HG03159 (cell line): ENCODE measurements at regions not wholly inside any gene's neighbourhood (a gene's known extent, or its start where the extent isn't known, plus 50 kb on each side); places are given as distances from the start of the nearest gene placed in this dataset.

Source experiments
- ATAC-seq: cut with Tn5 transposase; IDR thresholded peaks from one replicate; pipeline ENCODE4 v1.9.1; 2021; ENCODE audit warnings: mild to moderate bottlenecking, moderate library complexity; ENCODE audit not compliant: unreplicated experiment

DNA sequence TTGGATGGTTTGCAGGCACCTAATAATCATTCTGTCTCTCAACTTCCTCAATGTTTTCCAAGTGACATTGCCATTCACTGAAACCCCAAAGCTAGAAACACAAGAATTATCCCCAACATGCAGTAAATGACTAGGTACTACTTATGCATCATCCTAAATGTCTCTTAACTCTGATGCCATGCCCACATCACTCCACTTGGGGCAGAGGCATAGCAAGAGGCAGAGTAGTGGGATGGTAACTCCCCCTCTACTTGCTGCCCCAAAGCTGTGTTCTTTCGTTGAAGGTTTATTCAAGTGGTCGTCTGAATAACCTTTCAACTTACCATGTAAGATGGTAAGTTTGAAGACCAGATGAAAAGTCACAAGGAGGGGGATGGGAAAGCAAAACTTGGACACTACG is 77.9 kb upstream of the SOX5 start:
- ATAC-seq = no peak

DNA sequence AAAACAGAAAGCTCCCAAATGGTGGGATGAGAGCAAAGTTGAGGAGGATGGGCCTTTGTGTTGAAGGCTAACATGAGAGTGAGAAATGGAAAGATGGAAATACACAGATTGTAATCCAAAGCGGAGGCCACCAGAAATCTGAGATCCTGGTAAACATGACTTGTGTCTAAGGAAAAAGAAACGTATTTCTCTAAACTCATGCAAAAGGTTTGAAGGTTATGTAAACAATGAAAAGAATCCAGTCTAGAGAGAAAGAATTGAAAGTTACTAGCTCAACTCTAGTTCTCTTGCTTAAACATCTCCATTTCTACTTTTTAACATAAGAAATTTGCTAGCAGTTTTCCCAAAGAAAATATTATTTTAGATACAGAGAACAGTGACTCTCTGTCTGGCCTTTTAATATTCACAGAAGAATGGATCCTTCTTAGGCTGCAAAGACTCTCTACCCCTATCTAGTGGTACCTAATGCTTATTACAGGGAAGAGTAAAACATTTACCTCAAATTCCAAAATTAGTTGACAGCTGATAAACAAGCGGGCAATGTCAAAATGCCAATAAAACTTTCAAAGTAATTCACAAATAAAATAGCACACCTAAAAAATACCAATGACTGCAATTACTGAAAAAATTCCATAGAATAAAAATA is 75.8 kb upstream of the SOX5 start:
- peak; percentile 44 for ATAC-seq

DNA sequence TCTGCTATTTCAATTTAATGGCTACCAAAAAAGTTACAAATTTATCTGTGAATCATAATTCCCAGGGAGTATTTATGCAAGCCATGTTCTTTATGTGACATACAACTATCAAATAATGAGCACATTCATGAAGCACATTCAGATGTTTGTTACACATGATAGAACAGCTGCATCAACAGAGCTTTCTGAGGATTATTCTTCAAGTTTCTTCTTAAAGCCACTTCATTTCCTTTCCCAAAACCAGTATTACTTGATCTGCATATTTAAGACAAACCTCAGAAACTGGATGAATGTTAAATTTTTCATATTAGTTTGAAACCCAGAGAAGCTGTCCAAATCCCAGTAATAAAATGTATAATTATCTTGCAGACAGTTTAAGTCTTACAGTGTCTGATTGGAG is 73.6 kb upstream of the SOX5 start:
- ATAC-seq = no peak

DNA sequence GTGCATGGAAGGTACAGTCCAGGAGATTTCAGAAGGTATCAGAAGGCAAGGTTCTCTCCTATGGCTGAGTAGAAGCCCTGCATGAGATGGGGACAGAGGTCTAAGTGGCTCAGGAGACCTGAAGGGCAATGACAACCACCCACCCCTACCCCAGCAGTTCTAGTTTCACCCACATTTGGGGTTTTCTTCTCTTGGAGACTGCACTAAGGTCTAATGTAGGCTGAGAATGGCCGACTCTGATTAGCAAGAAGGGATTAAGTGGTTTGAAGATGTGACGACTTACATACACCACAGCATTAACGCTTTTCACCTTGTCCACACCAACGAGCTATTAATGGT is 71.7 kb upstream of the SOX5 start:
- no peak for ATAC-seq

DNA sequence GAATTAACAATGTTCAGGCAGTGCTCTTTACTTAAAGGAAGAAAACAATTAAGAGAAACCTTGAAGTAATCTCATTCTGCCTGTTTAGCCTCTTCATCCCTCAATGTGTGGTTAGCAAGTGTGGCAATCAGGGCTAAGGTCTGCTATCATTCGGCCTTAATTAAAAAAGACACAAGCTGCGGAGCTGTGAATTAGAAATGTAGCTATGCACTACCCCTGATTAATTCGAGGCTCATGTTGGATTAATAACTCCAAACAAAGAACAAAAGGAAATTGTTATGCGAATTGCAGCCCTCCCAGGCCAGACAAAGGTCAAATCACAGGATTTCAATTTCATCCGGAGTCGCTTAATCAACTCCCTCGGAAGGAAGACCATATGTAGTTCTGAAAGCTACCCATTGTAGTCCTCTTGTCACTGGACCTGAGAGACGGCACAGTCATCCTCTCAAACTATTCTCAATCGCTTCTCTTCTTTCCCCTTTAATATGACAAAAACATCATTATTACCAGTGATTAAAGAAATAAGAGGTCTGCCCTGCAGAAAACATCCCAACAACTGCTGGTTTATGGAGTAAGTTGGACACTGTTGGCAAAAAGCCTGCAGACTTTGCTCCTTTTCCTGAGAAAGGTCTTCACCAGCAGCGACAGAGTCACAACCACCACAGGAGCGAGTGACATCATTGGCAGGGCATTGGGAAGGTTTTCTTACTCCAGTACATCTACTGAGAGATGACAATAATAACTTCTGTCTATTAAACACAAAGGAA is 71.1 kb upstream of the SOX5 start:
- ATAC-seq = no peak

DNA sequence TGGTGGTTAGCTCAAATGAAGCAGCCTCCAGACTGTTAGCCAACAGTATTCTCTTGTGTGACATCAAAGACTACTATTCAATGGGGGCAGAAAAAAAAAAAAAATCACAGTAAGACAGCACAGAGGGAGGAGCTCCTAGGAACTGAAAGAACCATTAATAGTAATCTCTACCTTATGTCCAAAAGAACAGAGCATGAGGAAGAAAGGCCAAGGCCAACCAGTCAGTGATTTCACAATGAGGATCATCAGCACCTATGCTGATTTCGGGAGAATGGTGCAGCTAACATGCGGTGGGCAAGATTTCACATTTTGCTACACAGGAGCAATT is 66.3 kb upstream of the SOX5 start:
- no peak for ATAC-seq

DNA sequence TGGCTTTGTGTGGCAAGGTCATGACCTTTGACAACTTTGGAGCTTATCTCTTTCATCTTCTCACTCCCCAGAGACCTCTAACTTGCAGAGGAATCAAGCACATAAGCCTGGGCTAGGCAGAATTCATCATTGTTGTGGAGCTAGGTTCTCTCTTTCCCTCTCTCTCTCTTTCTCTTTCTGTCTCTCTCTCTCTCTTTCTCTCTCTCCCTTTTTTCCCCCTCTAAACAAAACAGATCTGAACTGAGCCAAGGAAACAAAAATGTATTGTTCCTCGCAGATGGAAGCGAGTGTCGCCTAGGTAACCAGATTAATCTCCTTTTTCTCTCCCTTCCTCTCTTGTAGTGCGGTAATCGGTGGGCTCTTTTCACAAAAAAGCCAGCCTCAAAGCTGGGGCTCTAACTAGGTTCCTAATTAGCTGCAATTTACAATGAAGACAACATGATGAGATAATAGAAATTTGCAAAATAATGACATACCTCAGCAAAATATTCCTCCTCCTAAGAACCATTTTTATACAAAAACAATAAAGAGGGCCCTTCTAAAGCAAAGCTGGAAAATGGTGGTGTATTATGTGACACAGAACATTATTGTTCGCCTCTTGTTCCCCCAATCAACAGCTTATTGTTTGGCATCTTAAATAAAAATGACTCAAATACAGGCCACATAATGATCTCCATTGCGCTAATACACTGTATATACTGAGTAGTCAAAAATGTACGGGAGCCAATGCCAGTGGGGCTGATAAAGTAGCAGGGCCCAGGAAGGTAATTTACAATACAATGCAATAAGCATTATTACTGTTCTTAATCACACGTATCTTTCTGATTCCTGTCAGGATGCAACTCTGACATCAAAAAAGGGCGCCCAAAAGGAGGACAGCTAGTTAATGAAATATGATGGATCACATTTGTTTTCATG is 65.7 kb upstream of the SOX5 start:
- no peak for ATAC-seq

DNA sequence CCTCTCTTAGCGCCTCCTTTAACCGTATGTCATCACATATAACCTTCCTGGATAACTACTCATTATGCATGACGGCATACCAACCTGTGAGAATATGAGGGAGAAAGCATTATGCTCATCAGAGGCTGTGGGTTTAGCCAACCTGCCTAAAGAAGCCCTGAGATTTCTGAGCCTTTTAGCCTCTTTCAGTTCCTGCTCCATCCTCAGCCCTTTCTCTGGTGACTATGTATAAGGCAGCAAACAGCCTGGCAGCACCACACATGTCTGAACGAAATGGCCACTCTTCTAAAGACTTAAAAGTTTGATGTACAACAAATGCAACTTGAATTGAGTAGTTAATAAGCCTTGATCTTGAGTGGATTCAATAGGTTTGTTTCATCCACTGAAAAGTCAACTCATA is 64.8 kb upstream of the SOX5 start:
- ATAC-seq = no peak

DNA sequence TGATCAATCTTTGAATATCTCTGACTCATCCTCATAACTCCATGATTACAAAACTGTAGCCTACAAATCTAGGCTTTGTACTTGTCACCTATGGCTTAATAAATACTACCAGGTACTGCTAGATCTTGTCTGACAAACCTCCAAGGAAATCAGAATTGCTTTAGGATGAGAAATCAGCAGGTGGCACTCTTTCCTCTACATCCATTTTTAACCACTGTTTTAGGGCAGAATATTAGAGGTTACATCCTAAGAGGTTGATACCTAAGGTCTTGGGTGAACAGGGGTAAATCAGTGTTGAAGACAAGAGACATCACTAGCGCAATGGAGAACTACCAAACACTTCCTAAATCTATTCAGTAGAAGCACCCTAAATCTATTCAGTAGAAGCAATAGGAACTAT is 63.1 kb upstream of the SOX5 start:
- ATAC-seq = no peak

DNA sequence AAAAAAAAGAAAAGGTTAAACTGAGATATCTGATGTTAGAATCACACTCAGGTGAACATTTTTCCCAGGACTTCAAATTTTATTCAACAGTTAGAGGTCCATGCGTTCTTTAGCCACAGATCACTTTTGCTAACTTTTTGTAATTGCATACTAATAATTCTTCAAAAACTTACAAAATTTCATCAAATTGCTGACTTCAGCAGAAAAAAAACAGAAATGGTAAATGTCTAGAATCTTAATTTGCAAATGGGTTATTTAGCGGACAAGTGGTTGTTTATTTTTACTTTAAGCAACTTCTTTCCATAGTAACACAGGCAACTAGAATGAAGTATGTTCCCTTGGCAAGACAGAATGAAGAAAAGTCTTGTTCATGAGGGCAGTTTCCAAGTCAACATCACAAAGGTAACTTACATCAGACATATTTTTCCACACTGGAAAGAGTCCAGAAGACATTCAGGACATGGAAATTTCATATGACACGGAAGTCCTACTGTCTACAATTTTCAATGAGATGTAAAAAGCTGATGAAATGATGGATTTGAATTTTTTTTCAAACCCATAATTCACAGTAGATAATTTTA is 62.5 kb upstream of the SOX5 start:
- ATAC-seq = no peak

DNA sequence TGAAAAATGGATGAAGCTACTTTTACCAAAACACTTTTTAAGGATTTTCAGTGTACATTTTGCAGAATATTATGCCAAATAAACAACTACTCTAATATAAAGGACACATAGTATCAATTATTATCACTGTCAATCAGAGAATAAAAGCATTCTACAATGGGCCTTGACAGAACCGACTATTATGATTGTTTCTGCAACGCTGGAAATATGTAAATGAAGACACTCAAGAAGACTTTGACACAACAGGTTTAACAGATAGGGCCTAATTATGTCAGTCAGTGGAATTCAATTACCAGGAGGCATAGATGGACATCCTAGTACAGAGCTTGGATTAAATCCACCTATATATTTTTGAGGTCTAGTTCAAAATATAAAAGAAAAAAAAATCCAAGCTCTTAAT is 58.7 kb upstream of the SOX5 start:
- ATAC-seq = no peak
